ENCODE measurements at regions not wholly inside any gene's neighbourhood (a gene's known extent, or its start where the extent isn't known, plus 50 kb on each side); places are given as distances from the start of the nearest gene placed in this dataset.

- H2AFZ ChIP-seq (ENCODE audit: low read length): no peak overlapping the region
- DNase-seq (ENCODE audit: low read depth in 1 of 2, low spot score in 2 of 2) (no peak), FAIRE-seq (no peak)
- no peak overlapping the region for H3K18ac ChIP-seq (ENCODE audit: extremely low read depth, low read length)
- H3K36me3 ChIP-seq (ENCODE audit: control insufficient read depth in 2 of 4, insufficient read depth in 4 of 4, low read length in 3 of 4): no peaks in the 10 kb centered on the region
- no peak overlapping the region for H3K27ac ChIP-seq (ENCODE audit: low read depth, low read length)
- ChIA-PET POLR2A (ENCODE audit: partially characterized antibody) (no interaction called here), CTCF (ENCODE audit: partially characterized antibody) (interaction anchor here (0.9 kb wide), 1 partner anchor 10 kb away, joined by 3 read pairs; no protein-coding TSS in a partner anchor)
- no peak overlapping the region for H3K9ac ChIP-seq (replicated peaks in 1 of 4; ENCODE audit: extremely low read depth in 1 of 4, low read depth in 3 of 4, low read length in 3 of 4)
- H3K14ac ChIP-seq (ENCODE audit: insufficient read length): no peak overlapping the region
- no peaks in the 10 kb centered on the region for H4K20me1 ChIP-seq (replicated peaks in 1 of 2; ENCODE audit: control insufficient read depth in 1 of 2, insufficient read depth in 2 of 2, low read length in 2 of 2)
- H4K5ac ChIP-seq (ENCODE audit: insufficient read length, low read depth, low read length): no peak overlapping the region
- no peak overlapping the region for H2BK120ac ChIP-seq (replicated peaks; ENCODE audit: low read depth, low read length)
- no peak overlapping the region for H2BK5ac ChIP-seq (ENCODE audit: low read depth, low read length)
- H3K4me2 ChIP-seq (ENCODE audit: insufficient read depth in 1 of 2, low read depth in 2 of 2, low read length in 2 of 2): no peak overlapping the region
- no peak overlapping the region for H2BK15ac ChIP-seq (ENCODE audit: low read length)
- no peak overlapping the region for H3K56ac ChIP-seq (replicated peaks; ENCODE audit: insufficient read length, low read depth, low read length)
- H3K9me3 ChIP-seq (ENCODE audit: insufficient read depth in 2 of 2, low read depth in 1 of 2, low read length in 1 of 2): no peaks in the 10 kb centered on the region
- no peak overlapping the region for H2BK12ac ChIP-seq (ENCODE audit: low read depth, low read length)
- no peak overlapping the region for H3K4me3 ChIP-seq (ENCODE audit: extremely low read depth in 1 of 4, insufficient read depth in 2 of 4, low read depth in 3 of 4, low read length in 4 of 4)
- no peaks in the 10 kb centered on the region for H3K23me2 ChIP-seq (ENCODE audit: low read depth, low read length)
- no peak overlapping the region for H2BK20ac ChIP-seq (ENCODE audit: low read length)
- H3K79me1 ChIP-seq (ENCODE audit: low read depth, low read length): no peaks in the 10 kb centered on the region
- H3K27me3 ChIP-seq (replicated peaks in 1 of 4; ENCODE audit: control insufficient read depth in 3 of 4, extremely low read depth in 1 of 4, insufficient read depth in 3 of 4, low read length in 3 of 4): no peaks in the 10 kb centered on the region
- H3K4me1 ChIP-seq (replicated peaks in 1 of 4; ENCODE audit: control insufficient read depth in 3 of 4, insufficient read depth in 4 of 4, low read length in 3 of 4): peaks cover 0 to 4% (median 0%) of the 10 kb centered on the region in 4 experiments; a peak in 1 of 7 replicates
- WGBS, 2 experiments (ENCODE audit: extremely low coverage in 1 of 2, insufficient coverage in 1 of 2, insufficient read length in 1 of 2, insufficient replicate concordance in 2 of 2, low coverage in 1 of 2, low lambda C conversion rate in 2 of 2, missing lambda C conversion rate in 1 of 2): 90% methylated on average over 5 of the region's 5 CpGs; no CpG with 5 or more reads in 1 of the 2 experiments
- no peak overlapping the region for H4K8ac ChIP-seq (ENCODE audit: extremely low read depth, insufficient read depth, low read length)
- no peak overlapping the region for H3K4ac ChIP-seq (replicated peaks; ENCODE audit: insufficient read length, low read depth, low read length)
- H3K79me2 ChIP-seq (ENCODE audit: control insufficient read depth in 1 of 2, insufficient read depth in 2 of 2, low read length in 2 of 2): no peaks in the 10 kb centered on the region
- H4K91ac ChIP-seq (replicated peaks; ENCODE audit: insufficient read length, low read length): no peak overlapping the region
- no peak overlapping the region for H2AK5ac ChIP-seq (ENCODE audit: low read depth, low read length)
- H3K23ac ChIP-seq (ENCODE audit: insufficient read length): no peak overlapping the region
- TF ChIP-seq CHD1 (IDR thresholded peaks at IDR 0.05; ENCODE audit: low read depth, low read length): no peak
- TF ChIP-seq TEAD4 (IDR thresholded peaks at IDR 0.05; ENCODE audit: low read depth, low read length): no peak
- TF ChIP-seq HDAC2 (IDR thresholded peaks at IDR 0.05; ENCODE audit: borderline replicate concordance in 1 of 2, low read depth in 2 of 2, low read length in 2 of 2): no peak
- no peak for TF ChIP-seq RNF2 (IDR thresholded peaks at IDR 0.05; ENCODE audit: borderline replicate concordance, low read depth, low read length, missing control alignments, poor library complexity, severe bottlenecking)
- TF ChIP-seq CBX5 (IDR thresholded peaks at IDR 0.05; ENCODE audit: low read depth, low read length): no peak
- TF ChIP-seq BCL11A (IDR thresholded peaks at IDR 0.05; ENCODE audit: low read depth in 2 of 2, low read length in 2 of 2): no peak
- no peak for TF ChIP-seq BACH1 (IDR thresholded peaks at IDR 0.05; ENCODE audit: low read length)
- TF ChIP-seq SUZ12 (IDR thresholded peaks at IDR 0.05; ENCODE audit: low read length): no peak
- no peak for TF ChIP-seq NRF1 (IDR thresholded peaks at IDR 0.05; ENCODE audit: low read depth, low read length)
- no peak for TF ChIP-seq USF2 (IDR thresholded peaks at IDR 0.05; ENCODE audit: low read length)
- TF ChIP-seq ZNF274 (IDR thresholded peaks at IDR 0.05; ENCODE audit: borderline replicate concordance, extremely low read depth, low read length): no peak
- TF ChIP-seq SIN3A (conservative IDR thresholded peaks at IDR 0.05 in 1 of 2, IDR thresholded peaks at IDR 0.05 in 1 of 2; ENCODE audit: low read depth in 1 of 2, low read length in 2 of 2): no peak
Observed at GRCh38 chr10:44051091-44051490, 333.8 kb downstream of the CXCL12 start.

Measured in H1 (cell line).